H1 (cell line): ENCODE measurements at regions not wholly inside any gene's neighbourhood (a gene's known extent, or its start where the extent isn't known, plus 50 kb on each side); places are given as distances from the start of the nearest gene placed in this dataset.

Source experiments
- ATF3 ChIP-seq: IDR thresholded peaks from 2 replicates; pipeline ENCODE4 v1.6.1; 2011; ENCODE audit warnings: low read depth, mild to moderate bottlenecking, low read length; ENCODE audit not compliant: insufficient read depth
- CEBPB ChIP-seq: IDR thresholded peaks from 2 replicates; pipeline ENCODE4 v1.6.1; 2012; ENCODE audit warnings: low read depth, low read length
- CTCF ChIP-seq, 3 experiments: IDR thresholded peaks; 1 replicate in 2 of 3; 2 replicates in 1 of 3; pipeline versions ENCODE4 v1.5.1 to v1.6.1; 2011; ENCODE audit warnings: low read length in 3 of 3, mild to moderate bottlenecking in 3 of 3, inconsistent platforms in 2 of 3, low read depth in 1 of 3, moderate library complexity in 1 of 3; ENCODE audit not compliant: insufficient read depth in 1 of 3; ENCODE audit errors: control extremely low read depth in 1 of 3
- EZH2 ChIP-seq: fragments of 200-600 bp; sonication (generic); IDR thresholded peaks from 2 replicates; pipeline ENCODE4 v1.7.1; 2012; ENCODE audit warnings: low read depth, mild to moderate bottlenecking, moderate library complexity, low read length, inconsistent platforms; ENCODE audit not compliant: severe bottlenecking
- PHF8 ChIP-seq: fragments of 200-600 bp; sonication (generic); conservative IDR thresholded peaks from 2 replicates; pipeline ENCODE4 v1.7.1; 2012; ENCODE audit warnings: low read depth, mild to moderate bottlenecking, inconsistent platforms, low read length, moderate library complexity
- POLR2A ChIP-seq, 2 experiments: IDR thresholded peaks; 1 replicate in 1 of 2; 2 replicates in 1 of 2; pipeline ENCODE4 v1.6.1; 2011; ENCODE audit warnings: low read depth in 2 of 2, low read length in 2 of 2, mild to moderate bottlenecking in 2 of 2; ENCODE audit errors: control extremely low read depth in 1 of 2
- POLR2AphosphoS5 ChIP-seq: IDR thresholded peaks from 2 replicates; pipeline ENCODE4 v1.6.1; 2011; ENCODE audit warnings: low read depth, low read length
- RAD21 ChIP-seq, 2 experiments: IDR thresholded peaks in 1 of 2; conservative IDR thresholded peaks in 1 of 2; 2 replicates each; pipeline ENCODE4 v1.6.1; 2011; ENCODE audit warnings: low read depth in 2 of 2, low read length in 2 of 2, improper control_type of control experiment in 1 of 2, inconsistent platforms in 1 of 2, mild to moderate bottlenecking in 1 of 2, moderate library complexity in 1 of 2
- RXRA ChIP-seq: IDR thresholded peaks from 2 replicates; pipeline ENCODE4 v1.6.1; 2011; ENCODE audit warnings: low read depth, mild to moderate bottlenecking, low read length, moderate library complexity; ENCODE audit not compliant: insufficient read depth
- SIX5 ChIP-seq: IDR thresholded peaks from 2 replicates; pipeline ENCODE4 v1.6.1; 2011; ENCODE audit warnings: mild to moderate bottlenecking, low read depth, low read length
- TF ChIP-seq, protein P1 (sequence below): IDR thresholded peaks from 2 replicates; pipeline ENCODE4 v1.6.1; 2011; ENCODE audit warnings: low read length, improper control_type of control experiment
- TF ChIP-seq, protein P2 (sequence below): IDR thresholded peaks from 2 replicates; pipeline ENCODE4 v1.6.1; 2012; ENCODE audit warnings: inconsistent platforms

DNA sequence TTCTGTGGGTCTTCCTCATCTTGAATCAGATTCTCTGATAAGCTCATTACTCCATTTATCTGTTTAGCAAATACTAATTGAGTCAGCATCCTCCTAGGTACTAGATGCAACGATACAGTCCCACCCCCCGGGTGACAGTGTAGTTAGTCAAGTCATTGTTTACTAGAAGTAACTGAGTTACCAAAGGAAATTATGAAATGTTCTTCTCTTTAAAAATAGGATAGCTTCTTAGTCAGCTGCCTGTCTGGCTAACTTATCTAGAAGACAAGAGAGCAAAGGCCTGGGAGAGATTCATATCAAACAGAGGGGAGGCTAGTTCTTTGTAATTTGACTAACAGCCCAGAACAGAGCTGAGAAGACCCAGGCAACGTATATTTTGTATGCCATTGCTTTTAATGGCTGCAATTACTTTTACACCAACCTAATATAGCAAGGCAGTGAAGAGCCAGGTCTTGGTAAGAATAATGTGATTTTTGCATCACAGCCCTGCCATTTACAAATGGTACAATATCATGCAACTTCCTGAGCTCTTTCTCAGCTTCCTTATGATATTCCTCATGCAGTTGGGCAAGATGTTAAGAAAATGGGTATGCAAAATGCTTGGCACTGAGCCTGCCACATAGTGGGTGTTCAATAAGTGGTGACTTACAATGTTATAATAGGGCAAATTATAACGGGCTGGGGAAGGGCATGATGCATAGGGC, 149.9 kb downstream of the CHIC2 start:
- TF ChIP-seq CTCF (IDR thresholded peaks at IDR 0.05; ENCODE audit: control extremely low read depth in 1 of 3, insufficient read depth in 1 of 3, low read depth in 1 of 3, low read length in 3 of 3) (no peak), RXRA (no peak), POLR2AphosphoS5 (no peak), SIX5 (no peak), POLR2A (IDR thresholded peaks at IDR 0.05; ENCODE audit: control extremely low read depth in 1 of 2, low read depth in 2 of 2, low read length in 2 of 2) (no peak), RAD21 (IDR thresholded peaks at IDR 0.05 in 1 of 2, conservative IDR thresholded peaks at IDR 0.05 in 1 of 2; ENCODE audit: low read depth in 2 of 2, low read length in 2 of 2) (no peak), CEBPB (no peak), EZH2 (no peak), PHF8 (no peak), ATF3 (no peak)
- TF ChIP-seq, protein P1, sequence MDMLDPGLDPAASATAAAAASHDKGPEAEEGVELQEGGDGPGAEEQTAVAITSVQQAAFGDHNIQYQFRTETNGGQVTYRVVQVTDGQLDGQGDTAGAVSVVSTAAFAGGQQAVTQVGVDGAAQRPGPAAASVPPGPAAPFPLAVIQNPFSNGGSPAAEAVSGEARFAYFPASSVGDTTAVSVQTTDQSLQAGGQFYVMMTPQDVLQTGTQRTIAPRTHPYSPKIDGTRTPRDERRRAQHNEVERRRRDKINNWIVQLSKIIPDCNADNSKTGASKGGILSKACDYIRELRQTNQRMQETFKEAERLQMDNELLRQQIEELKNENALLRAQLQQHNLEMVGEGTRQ, result no peak
- TF ChIP-seq, protein P2, sequence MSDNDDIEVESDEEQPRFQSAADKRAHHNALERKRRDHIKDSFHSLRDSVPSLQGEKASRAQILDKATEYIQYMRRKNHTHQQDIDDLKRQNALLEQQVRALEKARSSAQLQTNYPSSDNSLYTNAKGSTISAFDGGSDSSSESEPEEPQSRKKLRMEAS, result no peak
